NB4 (cell line): ENCODE measurements at regions not wholly inside any gene's neighbourhood (a gene's known extent, or its start where the extent isn't known, plus 50 kb on each side); places are given as distances from the start of the nearest gene placed in this dataset.

Source experiments
- DNase-seq: peaks from one replicate; pipeline ENCODE4 v3.0.0; 2010; ENCODE audit warnings: low read depth
- H3K4me3 ChIP-seq: one replicate; pipeline ENCODE4 v1.5.1; 2011; ENCODE audit warnings: mild to moderate bottlenecking, low read depth, low read length, moderate library complexity
- CTCF ChIP-seq: IDR thresholded peaks from one replicate; pipeline ENCODE4 v1.5.1; 2012; ENCODE audit warnings: low read depth, low read length
- MAX ChIP-seq: IDR thresholded peaks from 2 replicates; pipeline ENCODE4 v1.6.1; 2011; ENCODE audit warnings: low read depth, low read length
- MYC ChIP-seq: IDR thresholded peaks from 2 replicates; pipeline ENCODE4 v1.6.1; 2011; ENCODE audit warnings: low read depth, low read length
- POLR2A ChIP-seq: IDR thresholded peaks from 2 replicates; pipeline ENCODE4 v1.6.1; 2011; ENCODE audit warnings: mild to moderate bottlenecking; ENCODE audit not compliant: insufficient read length; ENCODE audit errors: extremely low read depth

GRCh38 chr2:160672211-160672610, 178.6 kb upstream of the RBMS1 start:
- DNase-seq: no peak
- H3K4me3 ChIP-seq: no peak overlapping the region
- TF ChIP-seq CTCF (no peak), MYC (no peak), POLR2A (no peak), MAX (no peak)

- no peak for TF ChIP-seq POLR2A
- no peak for DNase-seq
- no peak overlapping the region for H3K4me3 ChIP-seq
These were observed 180.6 kb upstream of the RBMS1 start for GRCh38 chr2:160674146-160674750.

GRCh38 chr2:160679686-160680085, 186.1 kb upstream of the RBMS1 start:
- H3K4me3 ChIP-seq: no peak overlapping the region
- no peak for TF ChIP-seq MYC
- TF ChIP-seq MAX: no peak
- TF ChIP-seq POLR2A: no peak
- TF ChIP-seq CTCF: no peak
- DNase-seq: no peak

GRCh38 chr2:160680294-160680693, 186.7 kb upstream of the RBMS1 start:
- no peak for DNase-seq
- no peak overlapping the region for H3K4me3 ChIP-seq
- no peak for TF ChIP-seq MAX
- no peak for TF ChIP-seq CTCF

GRCh38 chr2:160680974-160681373, 187.4 kb upstream of the RBMS1 start:
- TF ChIP-seq POLR2A: no peak
- no peak for TF ChIP-seq MAX
- TF ChIP-seq CTCF: no peak
- TF ChIP-seq MYC: no peak
- H3K4me3 ChIP-seq: no peak overlapping the region
- no peak for DNase-seq

- DNase-seq: no peak
- TF ChIP-seq CTCF (no peak), MYC (no peak), MAX (no peak), POLR2A (no peak)
- no peak overlapping the region for H3K4me3 ChIP-seq
These were observed 189.6 kb upstream of the RBMS1 start for GRCh38 chr2:160683206-160683605.
